Fibroblast of lung (primary cell): ENCODE measurements at regions not wholly inside any gene's neighbourhood (a gene's known extent, or its start where the extent isn't known, plus 50 kb on each side); places are given as distances from the start of the nearest gene placed in this dataset.

ENCODE experiments used
- DNase-seq, 2 donors: peaks; one replicate each; pipeline versions ENCODE4 v3.0.0 to v3.0.0-alpha.2; 2010; ENCODE audit warnings: low read depth in 2 of 2
- H2AFZ ChIP-seq: 2 replicates; pipeline ENCODE4 v1.5.1; 2012; ENCODE audit warnings: low read length, control low read depth, inconsistent platforms
- H3K27ac ChIP-seq: 2 replicates; pipeline ENCODE4 v1.5.1; 2011; ENCODE audit warnings: low read length, control low read depth; ENCODE audit not compliant: insufficient read depth
- H3K27me3 ChIP-seq: 2 replicates; pipeline ENCODE4 v1.5.1; 2011; ENCODE audit warnings: mild to moderate bottlenecking, low read length; ENCODE audit not compliant: control insufficient read depth, insufficient read depth
- H3K36me3 ChIP-seq: 2 replicates; pipeline ENCODE4 v1.5.1; 2011; ENCODE audit warnings: low read length; ENCODE audit not compliant: control insufficient read depth, insufficient read depth
- H3K4me1 ChIP-seq: 2 replicates; pipeline ENCODE4 v1.5.1; 2011; ENCODE audit warnings: low read length; ENCODE audit not compliant: control insufficient read depth, insufficient read depth; ENCODE audit errors: extremely low read depth
- H3K4me2 ChIP-seq: 2 replicates; pipeline ENCODE4 v1.5.1; 2011; ENCODE audit warnings: low read length, control low read depth; ENCODE audit not compliant: insufficient read depth; ENCODE audit errors: extremely low read depth
- H3K4me3 ChIP-seq, 4 experiments: fragments of 200-600 bp in 1 of 4; sonication (generic) in 1 of 4; replicated peaks in 1 of 4; 2 replicates each; pipeline ENCODE4 v1.5.1; 2011 to 2016; ENCODE audit warnings: low read length in 4 of 4, low read depth in 3 of 4, mild to moderate bottlenecking in 3 of 4, control low read depth in 2 of 4, inconsistent platforms in 1 of 4, mixed read lengths in 1 of 4; ENCODE audit not compliant: insufficient read depth in 1 of 4; ENCODE audit errors: control extremely low read depth in 1 of 4
- H3K79me2 ChIP-seq: 2 replicates; pipeline ENCODE4 v1.5.1; 2012; ENCODE audit warnings: mild to moderate bottlenecking, low read length, inconsistent platforms; ENCODE audit not compliant: control insufficient read depth, insufficient read depth
- H3K9ac ChIP-seq: 2 replicates; pipeline ENCODE4 v1.5.1; 2011; ENCODE audit warnings: mild to moderate bottlenecking, low read length, control low read depth; ENCODE audit not compliant: insufficient read depth
- H3K9me3 ChIP-seq: 2 replicates; pipeline ENCODE4 v1.5.1; 2012; ENCODE audit warnings: low read depth, low read length; ENCODE audit not compliant: control insufficient read depth, insufficient read depth
- H4K20me1 ChIP-seq: 2 replicates; pipeline ENCODE4 v1.5.1; 2011; ENCODE audit warnings: low read length; ENCODE audit not compliant: control insufficient read depth, insufficient read depth; ENCODE audit errors: extremely low read depth
- CTCF ChIP-seq, 2 donors: IDR thresholded peaks in 1 of 2; conservative IDR thresholded peaks in 1 of 2; 1 replicate in 1 of 2; 2 replicates in 1 of 2; pipeline ENCODE4 v1.5.1; 2011 to 2012; ENCODE audit warnings: low read length in 2 of 2, control low read depth in 1 of 2, inconsistent platforms in 1 of 2, low read depth in 1 of 2, mild to moderate bottlenecking in 1 of 2
- EZH2 ChIP-seq: IDR thresholded peaks from 2 replicates; pipeline ENCODE4 v1.5.1; 2012; ENCODE audit warnings: low read length, control low read depth, mild to moderate bottlenecking; ENCODE audit errors: missing control alignments

DNA sequence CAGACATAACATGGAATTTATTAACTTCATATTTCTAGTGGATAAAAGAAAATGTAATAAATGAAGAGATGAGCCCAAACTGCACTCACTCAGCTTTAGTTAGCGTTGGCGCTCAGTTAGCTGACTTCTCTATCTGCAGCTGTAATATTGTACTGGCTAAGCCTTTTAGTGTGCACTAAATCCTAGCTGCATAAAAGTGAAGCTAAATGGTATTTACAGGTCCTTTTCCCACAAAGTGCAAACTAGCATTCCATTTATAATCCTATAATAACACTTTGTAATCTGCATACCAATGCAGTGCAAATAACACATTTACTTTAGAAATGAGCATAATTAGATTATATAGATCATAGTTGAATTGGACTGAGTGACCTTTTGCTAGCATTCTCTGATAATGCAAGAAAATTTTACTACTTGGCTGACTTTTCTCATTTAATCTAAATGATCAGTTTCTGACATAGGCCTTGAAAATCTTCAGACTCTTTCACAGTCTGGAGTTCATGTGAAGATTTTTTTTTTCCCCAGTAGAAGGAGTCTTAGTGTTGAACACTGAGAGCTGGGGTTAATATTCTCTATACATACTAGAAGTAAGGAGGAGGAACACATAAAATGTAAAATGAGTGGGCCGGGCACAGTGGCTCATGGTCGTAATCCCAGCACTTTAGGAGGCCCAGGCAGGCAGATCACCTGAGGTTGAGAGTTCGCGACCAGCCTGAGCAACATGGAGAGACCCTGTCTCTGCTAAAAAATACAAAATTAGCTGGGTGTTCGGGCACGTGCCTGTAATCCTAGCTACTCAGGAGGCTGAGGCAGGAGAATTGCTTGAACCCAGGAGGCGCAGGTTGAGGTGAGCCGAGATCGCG, 1426.4 kb downstream of the PCDH9 start:
- H3K9ac ChIP-seq: no peak overlapping the region
- TF ChIP-seq CTCF (conservative IDR thresholded peaks at IDR 0.05 in 1 of 2, IDR thresholded peaks at IDR 0.05 in 1 of 2; ENCODE audit: low read depth in 1 of 2, low read length in 2 of 2): no peak
- TF ChIP-seq EZH2: no peak

DNA sequence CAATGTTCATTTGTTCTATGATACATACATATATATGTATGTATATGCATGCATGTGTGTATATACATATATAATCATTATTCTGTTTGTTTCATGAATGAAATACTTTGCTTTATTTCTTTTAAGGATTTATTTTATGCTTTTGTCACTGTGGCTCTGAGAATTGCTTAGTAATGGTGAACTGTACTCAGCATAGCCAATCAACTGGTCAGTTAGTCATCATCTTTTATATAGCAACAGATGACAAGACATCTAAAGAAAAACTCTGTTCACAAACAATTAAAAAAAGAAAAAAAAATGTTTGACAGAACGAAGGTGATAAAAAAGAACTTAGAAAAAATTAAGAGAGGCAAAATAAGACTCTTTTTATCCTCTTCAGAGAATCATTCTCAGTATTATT, 1440.3 kb downstream of the PCDH9 start:
- H3K27ac ChIP-seq: no peak overlapping the region
- H2AFZ ChIP-seq: no peak overlapping the region
- H3K4me3 ChIP-seq: no peak overlapping the region
- H3K79me2 ChIP-seq: no peaks in the 10 kb centered on the region
- peak; percentile 13 to 24 for DNase-seq
- no peaks in the 10 kb centered on the region for H3K9me3 ChIP-seq
- no peaks in the 10 kb centered on the region for H3K36me3 ChIP-seq
- no peaks in the 10 kb centered on the region for H4K20me1 ChIP-seq
- H3K4me1 ChIP-seq: no peaks in the 10 kb centered on the region
- no peaks in the 10 kb centered on the region for H3K27me3 ChIP-seq
- H3K9ac ChIP-seq: no peak overlapping the region
- H3K4me2 ChIP-seq: no peak overlapping the region
- TF ChIP-seq CTCF (conservative IDR thresholded peaks at IDR 0.05 in 1 of 2, IDR thresholded peaks at IDR 0.05 in 1 of 2; ENCODE audit: low read depth in 1 of 2, low read length in 2 of 2): no peak
- TF ChIP-seq EZH2: no peak

More for the DNA sequence above, 1426.4 kb downstream of the PCDH9 start:
- DNase-seq: no peak
- Histone ChIP-seq H2AFZ (no peak overlapping the region), H3K27ac (no peak overlapping the region), H4K20me1 (no peaks in the 10 kb centered on the region), H3K27me3 (no peaks in the 10 kb centered on the region), H3K9me3 (no peaks in the 10 kb centered on the region), H3K4me1 (no peaks in the 10 kb centered on the region), H3K4me2 (no peak overlapping the region), H3K79me2 (no peaks in the 10 kb centered on the region), H3K36me3 (no peaks in the 10 kb centered on the region), H3K4me3 (no peak overlapping the region)

DNA sequence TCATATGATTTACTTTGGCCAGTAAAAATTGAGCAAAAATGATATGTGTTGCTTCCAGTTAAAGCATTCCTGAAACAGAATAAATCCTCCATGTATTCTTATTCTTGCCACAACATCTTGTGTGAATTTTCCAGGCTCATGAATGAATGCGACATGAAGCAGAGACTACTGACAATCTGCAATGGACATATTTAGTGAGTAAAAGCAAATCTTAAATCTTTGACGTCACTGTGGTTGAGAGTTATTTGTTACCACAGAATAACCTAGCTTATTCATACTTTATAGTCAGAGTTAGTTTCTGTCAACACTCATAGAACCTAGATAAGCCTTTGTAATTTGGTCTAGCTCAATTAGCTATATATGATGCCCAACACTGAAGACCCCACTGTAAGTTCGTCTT, 1443.1 kb downstream of the PCDH9 start:
- H3K4me1 ChIP-seq: no peaks in the 10 kb centered on the region
- H3K9ac ChIP-seq: no peak overlapping the region
- no peak overlapping the region for H3K4me3 ChIP-seq
- DNase-seq: peak in 1 of 2 donors; percentile 26
- no peaks in the 10 kb centered on the region for H4K20me1 ChIP-seq
- H3K36me3 ChIP-seq: no peaks in the 10 kb centered on the region
- H3K27me3 ChIP-seq: no peaks in the 10 kb centered on the region
- no peak for TF ChIP-seq EZH2
- TF ChIP-seq CTCF (conservative IDR thresholded peaks at IDR 0.05 in 1 of 2, IDR thresholded peaks at IDR 0.05 in 1 of 2; ENCODE audit: low read depth in 1 of 2, low read length in 2 of 2): no peak
- H3K4me2 ChIP-seq: no peak overlapping the region
- no peaks in the 10 kb centered on the region for H3K9me3 ChIP-seq
- no peak overlapping the region for H3K27ac ChIP-seq
- H3K79me2 ChIP-seq: no peaks in the 10 kb centered on the region
- H2AFZ ChIP-seq: no peak overlapping the region
